ENCODE measurements at regions not wholly inside any gene's neighbourhood (a gene's known extent, or its start where the extent isn't known, plus 50 kb on each side); places are given as distances from the start of the nearest gene placed in this dataset.

DNA sequence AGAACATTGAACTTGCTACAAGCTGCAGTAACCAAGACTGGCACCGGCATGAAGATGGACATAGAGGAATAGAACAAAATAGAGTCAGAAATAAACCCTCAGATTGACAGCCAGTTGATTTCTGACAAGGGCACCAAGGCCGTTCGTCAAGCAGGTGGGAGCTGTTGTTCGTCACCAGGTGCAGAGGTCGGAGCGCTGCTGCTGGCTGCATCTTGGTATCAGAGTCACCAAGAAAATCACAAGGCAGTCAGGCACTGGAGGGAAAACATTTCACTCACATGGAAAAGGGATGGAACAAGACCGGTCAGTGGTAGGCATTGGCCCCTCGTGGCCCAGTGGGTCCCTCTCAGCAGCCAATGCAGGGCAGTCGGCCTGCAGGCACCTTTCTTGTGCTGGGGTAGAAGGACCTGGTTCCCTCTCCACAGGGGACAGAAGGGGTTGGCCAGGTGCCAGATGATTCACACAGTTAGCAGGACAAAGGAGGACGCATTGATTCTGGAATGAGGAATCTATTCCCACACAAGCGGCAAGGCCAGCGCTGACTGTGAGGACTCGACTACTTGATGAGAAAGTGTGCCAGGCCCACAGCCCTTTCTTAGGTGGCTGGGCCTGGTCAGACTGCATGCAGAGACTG lies 115.8 kb upstream of the FGF3 start:
- DNase-seq, result no peak
- CTCF ChIA-PET, result interaction anchor here (1.0 to 1.8 kb wide), 2 partner anchors 9 to 12 kb away, joined by 3 read pairs; no protein-coding TSS in a partner anchor
- Histone ChIP-seq H3K4me3 (ENCODE audit: control insufficient read depth in 1 of 7, extremely low read depth in 1 of 7, insufficient read depth in 4 of 7, low read depth in 2 of 7, low read length in 6 of 7) (no peak overlapping the region), H3K9me3 (ENCODE audit: control extremely low read depth in 1 of 5, control insufficient read depth in 4 of 5, insufficient read depth in 2 of 5, low read depth in 1 of 5, low read length in 4 of 5) (peaks cover 0 to 2% (median 0%) of the 10 kb centered on the region in 5 experiments), H3K27ac (ENCODE audit: insufficient read depth in 1 of 2, low read depth in 1 of 2, low read length in 2 of 2, poor library complexity in 1 of 2, severe bottlenecking in 2 of 2) (no peak overlapping the region), H3K36me3 (ENCODE audit: control insufficient read depth in 4 of 4, insufficient read depth in 4 of 4, low read length in 3 of 4) (no peaks in the 10 kb centered on the region), H3K4me1 (ENCODE audit: control extremely low read depth in 1 of 4, control insufficient read depth in 4 of 4, insufficient read depth in 4 of 4, low read length in 3 of 4) (no peaks in the 10 kb centered on the region), H3K27me3 (replicated peaks in 2 of 5; ENCODE audit: control insufficient read depth in 4 of 5, insufficient read depth in 5 of 5, low read length in 4 of 5) (peaks cover 0 to 8% (median 6%) of the 10 kb centered on the region in 5 experiments)
- POLR2A ChIA-PET, result no interaction called here
- WGBS (ENCODE audit: insufficient coverage), result 92% methylated on average over 12 of the region's 13 CpGs

DNA sequence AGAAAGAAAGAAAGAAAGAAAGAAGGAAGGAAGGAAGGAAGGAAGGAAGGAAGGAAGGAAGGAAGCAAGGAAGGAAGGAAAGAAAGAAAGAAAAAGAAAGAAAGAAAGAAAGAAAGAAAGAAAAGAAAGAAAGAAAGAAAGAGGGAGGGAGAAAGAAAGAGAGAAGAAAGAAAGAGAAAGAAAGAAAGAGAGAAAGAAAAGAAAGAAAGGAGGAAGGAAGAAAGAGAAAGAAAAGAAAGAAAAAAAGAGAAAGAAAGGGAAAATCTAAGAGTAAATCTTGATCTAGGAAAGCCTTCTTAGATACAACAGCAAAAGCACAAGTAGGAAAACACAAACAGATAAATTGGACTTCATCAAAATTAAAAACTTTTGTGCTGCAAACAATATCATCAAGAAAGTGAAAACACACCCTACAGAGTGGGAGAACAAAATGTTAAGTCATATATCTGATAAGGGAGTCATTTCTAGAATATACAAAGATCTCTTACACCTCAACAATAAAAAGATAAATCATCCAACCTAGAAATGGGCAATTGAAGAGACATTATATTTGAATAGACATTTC lies 116.8 kb upstream of the FGF3 start:
- H3K36me3 ChIP-seq (ENCODE audit: control insufficient read depth in 4 of 4, insufficient read depth in 4 of 4, low read length in 3 of 4), result no peaks in the 10 kb centered on the region
- H3K4me3 ChIP-seq (ENCODE audit: control insufficient read depth in 1 of 7, extremely low read depth in 1 of 7, insufficient read depth in 4 of 7, low read depth in 2 of 7, low read length in 6 of 7), result no peak overlapping the region
- DNase-seq, result no peak
- CTCF ChIA-PET, result interaction anchor here (1.0 to 1.8 kb wide), 2 partner anchors 10 to 13 kb away, joined by 3 read pairs; no protein-coding TSS in a partner anchor
- H3K27ac ChIP-seq (ENCODE audit: insufficient read depth in 1 of 2, low read depth in 1 of 2, low read length in 2 of 2, poor library complexity in 1 of 2, severe bottlenecking in 2 of 2), result no peak overlapping the region
- POLR2A ChIA-PET, result no interaction called here
- H3K27me3 ChIP-seq (replicated peaks in 2 of 5; ENCODE audit: control insufficient read depth in 4 of 5, insufficient read depth in 5 of 5, low read length in 4 of 5), result peaks cover 0 to 12% (median 8%) of the 10 kb centered on the region in 5 experiments
- peaks cover 0 to 2% (median 0%) of the 10 kb centered on the region in 5 experiments for H3K9me3 ChIP-seq (ENCODE audit: control extremely low read depth in 1 of 5, control insufficient read depth in 4 of 5, insufficient read depth in 2 of 5, low read depth in 1 of 5, low read length in 4 of 5)
- H3K4me1 ChIP-seq (ENCODE audit: control extremely low read depth in 1 of 4, control insufficient read depth in 4 of 4, insufficient read depth in 4 of 4, low read length in 3 of 4), result no peaks in the 10 kb centered on the region

DNA sequence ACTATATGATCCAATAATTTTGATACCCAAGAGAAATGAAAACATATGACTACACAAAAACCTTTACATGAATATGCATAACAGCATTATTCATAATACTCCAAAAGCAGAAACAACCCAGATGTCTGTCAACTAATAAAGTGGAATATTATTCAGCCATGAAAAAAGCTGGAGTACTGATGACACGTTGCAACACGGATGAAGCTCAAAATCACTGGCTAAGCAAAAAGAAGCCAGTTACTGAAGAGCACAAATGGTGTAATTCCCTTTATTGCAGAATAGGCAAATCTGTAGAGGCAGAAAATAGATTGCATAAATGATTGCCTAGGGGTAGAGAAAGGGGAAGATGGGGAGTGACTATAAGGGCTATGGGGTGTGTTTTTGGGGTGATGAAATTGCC lies 117.6 kb upstream of the FGF3 start:
- DNase-seq, result no peak
- H3K9me3 ChIP-seq (ENCODE audit: control extremely low read depth in 1 of 5, control insufficient read depth in 4 of 5, insufficient read depth in 2 of 5, low read depth in 1 of 5, low read length in 4 of 5), result peaks cover 0 to 2% (median 0%) of the 10 kb centered on the region in 5 experiments
- H3K36me3 ChIP-seq (ENCODE audit: control insufficient read depth in 4 of 4, insufficient read depth in 4 of 4, low read length in 3 of 4), result no peaks in the 10 kb centered on the region
- ChIA-PET POLR2A (no interaction called here), CTCF (no interaction called here)
- peaks cover 0 to 12% (median 6%) of the 10 kb centered on the region in 5 experiments for H3K27me3 ChIP-seq (replicated peaks in 2 of 5; ENCODE audit: control insufficient read depth in 4 of 5, insufficient read depth in 5 of 5, low read length in 4 of 5)
- no peak overlapping the region for H3K4me3 ChIP-seq (ENCODE audit: control insufficient read depth in 1 of 7, extremely low read depth in 1 of 7, insufficient read depth in 4 of 7, low read depth in 2 of 7, low read length in 6 of 7)
- WGBS (ENCODE audit: insufficient coverage), result 94% methylated on average over 2 of the region's 2 CpGs
- H3K4me1 ChIP-seq (ENCODE audit: control extremely low read depth in 1 of 4, control insufficient read depth in 4 of 4, insufficient read depth in 4 of 4, low read length in 3 of 4), result no peaks in the 10 kb centered on the region
- no peak overlapping the region for H3K27ac ChIP-seq (ENCODE audit: insufficient read depth in 1 of 2, low read depth in 1 of 2, low read length in 2 of 2, poor library complexity in 1 of 2, severe bottlenecking in 2 of 2)

DNA sequence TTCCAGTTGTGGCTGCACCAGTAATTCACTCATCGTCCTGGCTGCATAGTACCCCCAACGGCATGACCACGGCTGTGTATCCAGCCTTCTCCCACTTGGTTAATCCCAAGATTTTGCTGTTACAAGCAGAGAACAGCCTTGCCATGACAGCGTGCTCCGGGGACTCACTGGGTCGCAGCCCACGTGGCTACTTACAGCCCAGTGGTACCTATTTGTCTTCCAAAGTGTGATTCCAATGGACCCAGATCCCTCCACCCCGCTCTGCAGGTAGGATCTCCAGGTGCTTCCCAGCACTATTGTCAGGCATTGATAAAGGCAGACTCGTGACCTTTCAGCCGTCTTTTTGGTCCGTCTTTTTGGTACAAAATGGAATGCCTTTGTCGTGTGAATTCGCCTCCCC lies 119.0 kb upstream of the FGF3 start:
- no peaks in the 10 kb centered on the region for H3K4me1 ChIP-seq (ENCODE audit: control extremely low read depth in 1 of 4, control insufficient read depth in 4 of 4, insufficient read depth in 4 of 4, low read length in 3 of 4)
- H3K9me3 ChIP-seq (ENCODE audit: control extremely low read depth in 1 of 5, control insufficient read depth in 4 of 5, insufficient read depth in 2 of 5, low read depth in 1 of 5, low read length in 4 of 5), result peaks cover 0 to 2% (median 0%) of the 10 kb centered on the region in 5 experiments
- peaks cover 2 to 22% (median 5%) of the 10 kb centered on the region in 5 experiments for H3K27me3 ChIP-seq (replicated peaks in 2 of 5; ENCODE audit: control insufficient read depth in 4 of 5, insufficient read depth in 5 of 5, low read length in 4 of 5)
- CTCF ChIA-PET, result no interaction called here
- no peak for DNase-seq
- no peak overlapping the region for H3K27ac ChIP-seq (ENCODE audit: insufficient read depth in 1 of 2, low read depth in 1 of 2, low read length in 2 of 2, poor library complexity in 1 of 2, severe bottlenecking in 2 of 2)
- no peaks in the 10 kb centered on the region for H3K36me3 ChIP-seq (ENCODE audit: control insufficient read depth in 4 of 4, insufficient read depth in 4 of 4, low read length in 3 of 4)
- POLR2A ChIA-PET, result no interaction called here
- H3K4me3 ChIP-seq (ENCODE audit: control insufficient read depth in 1 of 7, extremely low read depth in 1 of 7, insufficient read depth in 4 of 7, low read depth in 2 of 7, low read length in 6 of 7), result no peak overlapping the region
- 92% methylated on average over 10 of the region's 13 CpGs for WGBS (ENCODE audit: insufficient coverage)

DNA sequence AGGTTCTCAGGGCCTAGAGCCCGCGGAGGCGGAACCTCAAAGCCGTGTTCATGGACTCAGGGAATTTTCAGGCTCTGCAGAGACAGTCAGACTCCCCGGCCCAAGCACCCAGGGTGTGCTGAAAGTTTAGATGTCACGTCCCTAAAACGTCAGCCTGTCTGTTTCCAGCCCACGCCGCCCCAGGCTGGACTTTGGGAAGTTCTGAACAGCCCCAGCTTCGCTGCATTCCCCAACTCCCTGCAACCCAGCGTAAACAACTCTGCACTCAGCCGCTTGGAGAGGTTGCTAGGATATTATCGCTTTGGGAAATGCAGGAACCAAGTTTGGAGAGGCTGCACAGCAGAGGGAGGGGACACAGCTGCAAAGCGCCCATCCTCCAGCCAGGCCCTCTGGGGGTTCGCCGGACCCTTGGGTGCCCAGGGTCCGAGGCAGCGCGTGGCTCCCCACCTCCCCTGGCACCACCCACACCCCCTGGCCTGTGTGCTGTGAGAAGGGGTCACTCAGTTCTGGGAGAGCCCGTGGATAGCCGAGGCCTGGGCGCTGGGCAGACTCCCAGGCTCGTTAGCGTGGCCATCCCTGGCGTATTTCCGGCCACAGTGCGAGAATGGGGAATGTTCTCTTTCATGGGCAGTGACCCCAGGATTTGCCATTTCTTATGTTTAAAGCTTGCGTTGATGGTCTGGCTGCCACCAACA lies 120.5 kb upstream of the FGF3 start:
- Histone ChIP-seq H3K36me3 (ENCODE audit: control insufficient read depth in 4 of 4, insufficient read depth in 4 of 4, low read length in 3 of 4) (no peaks in the 10 kb centered on the region), H3K4me1 (ENCODE audit: control extremely low read depth in 1 of 4, control insufficient read depth in 4 of 4, insufficient read depth in 4 of 4, low read length in 3 of 4) (no peaks in the 10 kb centered on the region), H3K27me3 (replicated peaks in 2 of 5; ENCODE audit: control insufficient read depth in 4 of 5, insufficient read depth in 5 of 5, low read length in 4 of 5) (peaks cover 2 to 32% (median 5%) of the 10 kb centered on the region in 5 experiments), H3K9me3 (ENCODE audit: control extremely low read depth in 1 of 5, control insufficient read depth in 4 of 5, insufficient read depth in 2 of 5, low read depth in 1 of 5, low read length in 4 of 5) (peaks cover 0 to 2% (median 0%) of the 10 kb centered on the region in 5 experiments), H3K27ac (ENCODE audit: insufficient read depth in 1 of 2, low read depth in 1 of 2, low read length in 2 of 2, poor library complexity in 1 of 2, severe bottlenecking in 2 of 2) (no peak overlapping the region), H3K4me3 (ENCODE audit: control insufficient read depth in 1 of 7, extremely low read depth in 1 of 7, insufficient read depth in 4 of 7, low read depth in 2 of 7, low read length in 6 of 7) (no peak overlapping the region)
- WGBS (ENCODE audit: insufficient coverage), result 78% methylated on average over 25 of the region's 28 CpGs
- ChIA-PET POLR2A (interaction anchor here (0.6 kb wide), 1 partner anchor 370 kb away, joined by 4 read pairs; no protein-coding TSS in a partner anchor), CTCF (no interaction called here)
- DNase-seq, result no peak

DNA sequence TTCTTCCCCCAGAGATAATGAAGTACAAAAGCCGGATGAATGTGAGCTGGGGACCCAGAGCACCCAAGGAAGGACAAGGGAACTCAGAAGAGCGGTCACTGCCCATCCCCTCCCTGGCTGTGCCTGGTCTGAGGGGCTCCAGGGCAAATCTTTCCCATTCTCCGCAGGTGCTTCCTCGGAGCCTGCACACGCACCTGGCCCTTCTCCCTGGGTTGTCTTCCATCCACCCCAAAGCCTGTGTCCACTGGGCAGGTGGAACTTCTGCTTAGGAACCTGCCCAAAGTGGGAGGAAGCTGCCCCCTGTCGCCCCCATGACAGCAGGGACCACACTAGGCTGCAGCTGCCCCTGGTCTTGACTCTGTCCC lies 121.0 kb upstream of the FGF3 start:
- 87% methylated on average over 6 of the region's 6 CpGs for WGBS (ENCODE audit: insufficient coverage)
- Histone ChIP-seq H3K27ac (ENCODE audit: insufficient read depth in 1 of 2, low read depth in 1 of 2, low read length in 2 of 2, poor library complexity in 1 of 2, severe bottlenecking in 2 of 2) (no peak overlapping the region), H3K4me1 (ENCODE audit: control extremely low read depth in 1 of 4, control insufficient read depth in 4 of 4, insufficient read depth in 4 of 4, low read length in 3 of 4) (no peaks in the 10 kb centered on the region), H3K9me3 (ENCODE audit: control extremely low read depth in 1 of 5, control insufficient read depth in 4 of 5, insufficient read depth in 2 of 5, low read depth in 1 of 5, low read length in 4 of 5) (peaks cover 0 to 2% (median 0%) of the 10 kb centered on the region in 5 experiments), H3K36me3 (ENCODE audit: control insufficient read depth in 4 of 4, insufficient read depth in 4 of 4, low read length in 3 of 4) (no peaks in the 10 kb centered on the region), H3K4me3 (ENCODE audit: control insufficient read depth in 1 of 7, extremely low read depth in 1 of 7, insufficient read depth in 4 of 7, low read depth in 2 of 7, low read length in 6 of 7) (no peak overlapping the region), H3K27me3 (replicated peaks in 2 of 5; ENCODE audit: control insufficient read depth in 4 of 5, insufficient read depth in 5 of 5, low read length in 4 of 5) (peaks cover 2 to 32% (median 5%) of the 10 kb centered on the region in 5 experiments)
- no peak for DNase-seq
- POLR2A ChIA-PET, result no interaction called here
- CTCF ChIA-PET, result no interaction called here

All from common myeloid progenitor, CD34-positive (primary cell).